Cardiac fibroblast (primary cell): ENCODE measurements at regions not wholly inside any gene's neighbourhood (a gene's known extent, or its start where the extent isn't known, plus 50 kb on each side); places are given as distances from the start of the nearest gene placed in this dataset.

ENCODE experiments used
- DNase-seq, 2 donors: peaks; one replicate each; pipeline versions ENCODE4 v3.0.0 to v3.0.0-alpha.2; 2010; ENCODE audit warnings: low read depth in 2 of 2
- H3K4me3 ChIP-seq, 2 donors: replicated peaks in 1 of 2; 1 replicate in 1 of 2; 2 replicates in 1 of 2; pipeline ENCODE4 v1.5.1; 2011; ENCODE audit warnings: low read depth in 2 of 2, low read length in 2 of 2, mild to moderate bottlenecking in 2 of 2, moderate library complexity in 1 of 2
- TF ChIP-seq, protein P1 (sequence below): IDR thresholded peaks from one replicate; pipeline ENCODE4 v1.5.1; 2011; ENCODE audit warnings: low read depth, mild to moderate bottlenecking, low read length, inconsistent platforms

DNA sequence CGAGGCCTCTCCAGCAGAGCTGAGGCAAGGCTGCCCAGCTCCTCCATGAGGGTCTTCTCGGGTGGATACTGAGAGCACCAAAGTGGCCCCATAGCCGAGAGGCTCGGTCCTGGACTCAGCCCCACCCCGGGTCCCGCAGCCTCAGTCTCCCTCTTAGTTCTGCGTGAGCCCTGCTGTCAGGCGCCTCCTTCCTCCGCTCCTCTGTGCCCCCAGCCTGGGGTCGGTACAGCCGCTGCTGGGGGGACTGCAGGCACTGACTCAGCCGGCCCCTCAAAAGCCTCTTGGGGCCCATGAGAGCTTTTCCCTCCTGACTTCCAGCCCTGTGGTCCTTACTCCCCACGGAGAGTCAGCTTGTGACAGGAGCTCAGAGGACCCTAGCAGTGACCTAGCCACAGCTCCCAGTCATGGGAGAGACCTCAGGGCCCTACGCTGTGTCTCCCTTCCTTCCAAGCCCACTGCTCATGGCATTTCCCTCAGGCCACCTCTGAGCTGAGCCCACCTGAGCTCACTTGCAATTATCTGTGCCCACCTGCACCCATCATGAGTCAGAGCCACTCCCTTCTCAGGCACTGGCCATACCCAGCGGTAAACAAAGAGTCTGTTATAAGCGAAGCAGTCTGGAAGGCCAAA, 295.0 kb upstream of the RTL1 start:
- DNase-seq: no peak
- H3K4me3 ChIP-seq: no peak overlapping the region
- TF ChIP-seq, protein P1, sequence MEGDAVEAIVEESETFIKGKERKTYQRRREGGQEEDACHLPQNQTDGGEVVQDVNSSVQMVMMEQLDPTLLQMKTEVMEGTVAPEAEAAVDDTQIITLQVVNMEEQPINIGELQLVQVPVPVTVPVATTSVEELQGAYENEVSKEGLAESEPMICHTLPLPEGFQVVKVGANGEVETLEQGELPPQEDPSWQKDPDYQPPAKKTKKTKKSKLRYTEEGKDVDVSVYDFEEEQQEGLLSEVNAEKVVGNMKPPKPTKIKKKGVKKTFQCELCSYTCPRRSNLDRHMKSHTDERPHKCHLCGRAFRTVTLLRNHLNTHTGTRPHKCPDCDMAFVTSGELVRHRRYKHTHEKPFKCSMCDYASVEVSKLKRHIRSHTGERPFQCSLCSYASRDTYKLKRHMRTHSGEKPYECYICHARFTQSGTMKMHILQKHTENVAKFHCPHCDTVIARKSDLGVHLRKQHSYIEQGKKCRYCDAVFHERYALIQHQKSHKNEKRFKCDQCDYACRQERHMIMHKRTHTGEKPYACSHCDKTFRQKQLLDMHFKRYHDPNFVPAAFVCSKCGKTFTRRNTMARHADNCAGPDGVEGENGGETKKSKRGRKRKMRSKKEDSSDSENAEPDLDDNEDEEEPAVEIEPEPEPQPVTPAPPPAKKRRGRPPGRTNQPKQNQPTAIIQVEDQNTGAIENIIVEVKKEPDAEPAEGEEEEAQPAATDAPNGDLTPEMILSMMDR: no peak

DNA sequence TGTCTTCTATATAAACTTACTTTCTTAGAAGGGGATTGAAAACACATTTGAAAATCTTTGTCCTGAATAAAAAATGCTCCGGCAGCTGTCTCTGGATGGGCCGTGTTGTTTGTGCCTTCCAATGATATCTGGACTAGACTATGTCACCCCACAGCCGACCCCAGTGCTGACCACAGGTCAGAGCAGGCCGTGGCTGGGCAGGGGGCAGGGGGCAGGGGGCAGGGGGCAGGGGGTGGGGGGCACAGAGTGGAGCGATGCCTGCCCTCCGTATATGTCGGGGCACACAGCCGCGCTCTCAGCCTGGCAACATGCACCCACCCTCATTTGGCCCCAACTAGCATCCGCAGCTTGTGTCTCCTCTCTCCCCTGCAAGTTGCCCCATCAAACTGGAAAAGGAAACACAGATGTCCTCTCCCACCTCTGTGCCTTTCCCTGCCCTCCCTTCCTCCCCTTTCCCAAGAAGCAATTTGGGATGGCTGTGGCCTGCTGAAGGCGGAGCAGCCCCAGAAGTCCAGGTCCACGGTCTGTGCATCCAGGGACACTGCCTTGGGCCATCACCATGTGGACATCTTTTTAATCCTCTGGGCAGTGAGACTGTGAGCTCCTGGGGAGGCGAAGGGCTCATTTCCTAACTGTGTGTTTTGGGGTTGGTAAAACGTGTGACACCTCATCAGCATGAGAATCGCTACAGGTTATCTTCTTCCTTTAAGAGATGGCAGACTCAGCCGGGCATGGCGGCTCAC, 295.7 kb upstream of the RTL1 start:
- DNase-seq: no peak
- no peak overlapping the region for H3K4me3 ChIP-seq
- TF ChIP-seq, protein P1: no peak

DNA sequence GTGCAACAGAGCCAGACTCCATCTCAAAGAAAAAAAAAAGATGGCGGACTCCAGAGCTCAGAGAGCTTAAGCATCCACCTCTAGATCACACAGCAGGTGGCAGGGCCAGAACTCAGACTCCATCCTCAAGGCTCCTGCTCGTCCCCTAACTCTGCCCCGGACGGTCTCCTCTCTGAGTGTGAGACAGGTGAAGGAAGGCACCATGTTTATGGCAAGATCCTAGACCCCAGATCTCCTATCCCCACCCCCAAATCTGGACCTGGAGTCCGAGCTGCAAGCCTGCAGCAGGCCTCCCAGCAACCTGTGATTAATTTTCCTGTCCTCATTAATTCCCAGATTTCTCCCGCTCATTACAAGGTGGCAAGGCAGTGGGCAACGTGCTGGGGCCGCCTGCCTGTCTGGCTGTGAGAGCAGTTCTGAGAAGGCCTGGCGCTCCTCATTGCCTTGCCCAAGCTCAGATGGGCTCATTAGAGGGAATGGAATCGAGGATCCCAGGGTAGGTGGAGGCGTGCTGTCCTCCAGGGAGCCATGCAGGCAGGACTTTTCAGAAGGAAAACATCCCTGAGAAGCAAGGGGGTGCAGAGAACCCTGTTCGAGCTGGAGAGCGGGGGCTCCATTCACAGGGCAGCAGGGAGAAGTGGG, 296.6 kb upstream of the RTL1 start:
- H3K4me3 ChIP-seq: no peak overlapping the region
- DNase-seq: no peak
- TF ChIP-seq, protein P1: no peak

DNA sequence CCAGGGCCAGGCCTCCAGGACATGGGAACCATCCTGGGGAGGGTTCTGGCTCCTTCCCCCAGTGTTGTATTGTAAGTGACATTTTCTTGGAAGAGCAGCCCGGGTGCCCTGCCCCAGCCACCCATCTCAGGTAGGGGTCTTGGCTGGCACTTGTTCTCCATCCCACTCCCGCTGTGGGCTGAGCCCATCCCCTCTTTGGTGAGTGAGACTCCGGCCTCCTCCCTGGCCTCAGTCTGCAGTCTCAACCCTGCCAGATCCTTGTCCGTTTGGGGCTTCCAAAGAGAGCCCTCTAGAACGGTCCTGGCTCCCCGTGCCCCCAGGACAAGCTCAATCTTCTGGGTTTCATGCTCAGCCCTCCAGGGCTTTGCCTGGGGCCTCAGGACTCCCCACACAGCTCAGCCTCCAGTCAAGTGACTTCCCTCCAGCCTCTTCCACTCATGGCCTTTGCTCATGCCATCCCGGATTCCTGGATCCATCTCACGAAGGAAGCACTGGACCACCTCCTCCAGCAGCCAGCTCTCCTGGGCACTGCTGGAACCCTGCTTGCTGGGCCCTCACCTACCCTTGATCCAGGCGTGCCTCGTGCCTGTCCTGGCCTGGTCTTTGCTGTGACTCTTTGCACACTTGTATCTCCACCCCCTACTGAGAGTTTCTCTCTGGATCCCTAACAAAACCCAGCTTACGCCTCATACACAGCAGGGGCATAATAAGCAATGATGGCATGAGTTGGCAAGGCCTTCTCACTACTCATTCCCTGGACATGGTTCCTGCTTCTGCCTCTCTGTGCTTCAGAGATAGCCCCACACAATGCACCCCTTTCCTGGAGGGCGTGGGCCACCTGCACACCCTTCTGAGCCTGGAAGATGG, 297.4 kb upstream of the RTL1 start:
- DNase-seq: no peak
- TF ChIP-seq, protein P1: no peak
- H3K4me3 ChIP-seq: no peak overlapping the region

GRCh38 chr14:101201535-101202151, 298.1 kb upstream of the RTL1 start:
- TF ChIP-seq, protein P1: no peak
- no peak for DNase-seq
- H3K4me3 ChIP-seq: no peak overlapping the region
